ENCODE measurements at regions not wholly inside any gene's neighbourhood (a gene's known extent, or its start where the extent isn't known, plus 50 kb on each side); places are given as distances from the start of the nearest gene placed in this dataset.

DNA sequence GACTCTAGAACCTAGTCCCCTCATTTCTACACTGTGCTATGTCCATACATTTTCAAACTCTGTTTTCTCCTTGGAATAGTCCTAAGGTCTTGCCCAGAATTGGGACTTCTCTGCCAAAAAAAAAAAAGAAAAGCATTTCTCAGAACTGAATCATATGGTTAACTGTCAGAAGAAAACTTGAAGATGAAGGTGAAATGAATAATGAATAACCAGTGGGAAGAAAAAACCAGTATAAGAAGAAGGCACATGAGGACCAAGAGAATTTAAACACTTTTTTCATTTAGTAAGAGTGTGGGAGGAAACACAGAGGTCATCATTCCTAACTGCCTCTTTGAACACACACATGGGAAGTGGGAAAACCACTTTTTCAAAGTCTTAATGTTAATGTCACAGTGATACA lies 197.7 kb downstream of the PRELID2 start:
- Histone ChIP-seq H3K27me3 (ENCODE audit: insufficient read depth, low read depth, severe bottlenecking) (no peaks in the 10 kb centered on the region), H3K4me3 (ENCODE audit: low read depth, low read length) (no peak overlapping the region), H3K9me3 (ENCODE audit: severe bottlenecking) (no peaks in the 10 kb centered on the region), H3K27ac (no peak overlapping the region), H3K36me3 (no peaks in the 10 kb centered on the region)
- TF ChIP-seq, protein P1, sequence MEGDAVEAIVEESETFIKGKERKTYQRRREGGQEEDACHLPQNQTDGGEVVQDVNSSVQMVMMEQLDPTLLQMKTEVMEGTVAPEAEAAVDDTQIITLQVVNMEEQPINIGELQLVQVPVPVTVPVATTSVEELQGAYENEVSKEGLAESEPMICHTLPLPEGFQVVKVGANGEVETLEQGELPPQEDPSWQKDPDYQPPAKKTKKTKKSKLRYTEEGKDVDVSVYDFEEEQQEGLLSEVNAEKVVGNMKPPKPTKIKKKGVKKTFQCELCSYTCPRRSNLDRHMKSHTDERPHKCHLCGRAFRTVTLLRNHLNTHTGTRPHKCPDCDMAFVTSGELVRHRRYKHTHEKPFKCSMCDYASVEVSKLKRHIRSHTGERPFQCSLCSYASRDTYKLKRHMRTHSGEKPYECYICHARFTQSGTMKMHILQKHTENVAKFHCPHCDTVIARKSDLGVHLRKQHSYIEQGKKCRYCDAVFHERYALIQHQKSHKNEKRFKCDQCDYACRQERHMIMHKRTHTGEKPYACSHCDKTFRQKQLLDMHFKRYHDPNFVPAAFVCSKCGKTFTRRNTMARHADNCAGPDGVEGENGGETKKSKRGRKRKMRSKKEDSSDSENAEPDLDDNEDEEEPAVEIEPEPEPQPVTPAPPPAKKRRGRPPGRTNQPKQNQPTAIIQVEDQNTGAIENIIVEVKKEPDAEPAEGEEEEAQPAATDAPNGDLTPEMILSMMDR (IDR thresholded peaks at IDR 0.05; ENCODE audit: low read depth, low read length), result no peak
- DNase-seq, result no peak

DNA sequence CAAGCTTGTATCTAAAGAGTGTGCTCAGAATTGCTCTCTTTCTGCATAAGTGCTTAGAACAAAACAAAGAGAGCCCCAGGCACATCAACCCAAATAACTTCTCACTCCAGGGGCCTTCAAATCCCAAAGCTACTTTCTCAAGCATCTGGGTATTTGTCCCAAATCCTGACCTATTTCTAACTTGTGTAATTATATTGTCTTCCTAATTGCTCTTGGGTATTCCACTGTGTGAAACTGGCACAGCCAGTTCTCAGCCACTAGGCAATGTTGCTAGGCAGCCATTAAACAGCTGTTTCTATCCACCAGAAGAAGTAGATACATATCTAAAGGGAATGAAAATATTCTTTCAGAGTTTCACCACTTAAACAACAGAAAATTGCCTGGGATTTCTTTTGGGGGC lies 198.8 kb downstream of the PRELID2 start:
- TF ChIP-seq, protein P1 (IDR thresholded peaks at IDR 0.05; ENCODE audit: low read depth, low read length), result no peak
- Histone ChIP-seq H3K36me3 (no peaks in the 10 kb centered on the region), H3K27ac (no peak overlapping the region)

DNA sequence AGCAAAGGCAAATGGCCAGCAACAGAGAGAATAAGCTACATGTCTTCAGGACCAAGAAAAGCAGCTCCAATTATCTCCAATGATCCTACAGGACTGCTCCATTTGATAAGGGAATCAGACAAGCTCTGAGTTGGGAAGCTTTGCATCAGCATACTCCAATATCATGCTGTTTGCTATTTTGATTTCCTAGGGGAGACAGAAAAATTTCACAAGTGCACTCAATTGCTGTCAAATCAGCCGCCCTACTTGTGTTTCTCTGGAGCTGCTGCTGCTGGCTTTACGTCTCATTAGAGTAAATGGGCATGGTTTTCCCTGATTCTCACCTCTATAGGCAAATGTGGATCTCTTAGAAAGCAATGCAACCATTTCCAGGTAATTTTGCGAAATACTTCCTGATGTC lies 201.7 kb downstream of the PRELID2 start:
- H3K36me3 ChIP-seq, result no peaks in the 10 kb centered on the region
- H3K4me3 ChIP-seq (ENCODE audit: low read depth, low read length), result no peak overlapping the region
- TF ChIP-seq, protein P1 (IDR thresholded peaks at IDR 0.05; ENCODE audit: low read depth, low read length), result no peak
- no peaks in the 10 kb centered on the region for H3K27me3 ChIP-seq (ENCODE audit: insufficient read depth, low read depth, severe bottlenecking)
- no peak for DNase-seq
- H3K27ac ChIP-seq, result no peak overlapping the region
- H3K9me3 ChIP-seq (ENCODE audit: severe bottlenecking), result no peaks in the 10 kb centered on the region

More for the DNA sequence above, 198.8 kb downstream of the PRELID2 start:
- no peak for DNase-seq
- Histone ChIP-seq H3K4me3 (ENCODE audit: low read depth, low read length) (no peak overlapping the region), H3K9me3 (ENCODE audit: severe bottlenecking) (no peaks in the 10 kb centered on the region), H3K27me3 (ENCODE audit: insufficient read depth, low read depth, severe bottlenecking) (no peaks in the 10 kb centered on the region)

DNA sequence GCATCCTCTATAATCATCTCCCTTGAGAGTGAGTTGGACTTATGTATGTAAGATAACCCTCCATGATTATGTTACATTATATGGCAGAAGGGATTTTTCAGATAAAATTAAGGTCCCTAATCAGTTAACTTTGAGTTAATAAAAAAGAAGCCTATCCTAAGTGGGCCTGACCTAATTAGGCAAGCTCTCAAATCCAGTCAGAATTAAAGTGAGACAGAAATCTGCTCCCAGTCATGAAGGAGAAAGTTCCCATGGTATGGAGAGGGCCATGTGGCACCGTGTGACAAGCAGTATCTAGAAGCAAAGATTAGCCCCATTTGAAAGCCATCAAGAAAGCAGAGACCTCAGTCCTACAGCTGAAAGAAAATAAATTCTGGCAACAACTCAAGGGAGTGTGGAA lies 202.4 kb downstream of the PRELID2 start:
- H3K27me3 ChIP-seq (ENCODE audit: insufficient read depth, low read depth, severe bottlenecking), result no peaks in the 10 kb centered on the region
- H3K36me3 ChIP-seq, result no peaks in the 10 kb centered on the region
- no peak overlapping the region for H3K27ac ChIP-seq
- H3K9me3 ChIP-seq (ENCODE audit: severe bottlenecking), result no peaks in the 10 kb centered on the region
- H3K4me3 ChIP-seq (ENCODE audit: low read depth, low read length), result no peak overlapping the region
- TF ChIP-seq, protein P1 (IDR thresholded peaks at IDR 0.05; ENCODE audit: low read depth, low read length), result no peak
- DNase-seq, result no peak

DNA sequence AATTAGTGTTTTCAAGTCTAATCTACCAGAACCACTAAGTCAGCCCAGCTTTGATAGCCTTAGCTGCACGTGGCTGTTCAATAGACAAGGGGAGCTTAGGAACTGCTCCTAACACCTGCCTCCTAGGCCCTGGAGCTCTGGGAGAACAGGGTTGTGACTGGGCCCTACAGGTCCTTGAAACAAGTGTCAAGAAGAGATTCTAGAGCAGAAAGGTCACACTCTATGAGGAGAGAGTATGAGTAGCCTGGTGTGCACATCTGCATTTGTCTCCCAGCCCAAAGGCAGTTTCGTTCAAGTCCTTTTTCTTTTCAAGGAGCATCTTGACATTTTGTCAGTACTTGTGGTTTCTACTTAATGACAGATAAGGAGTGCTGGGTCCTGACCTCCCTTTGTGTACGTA lies 206.1 kb downstream of the PRELID2 start:
- Histone ChIP-seq H3K36me3 (no peaks in the 10 kb centered on the region), H3K4me3 (ENCODE audit: low read depth, low read length) (no peak overlapping the region), H3K27ac (no peak overlapping the region), H3K9me3 (ENCODE audit: severe bottlenecking) (no peaks in the 10 kb centered on the region), H3K27me3 (ENCODE audit: insufficient read depth, low read depth, severe bottlenecking) (no peaks in the 10 kb centered on the region)
- no peak for DNase-seq
- TF ChIP-seq, protein P1 (IDR thresholded peaks at IDR 0.05; ENCODE audit: low read depth, low read length), result no peak

DNA sequence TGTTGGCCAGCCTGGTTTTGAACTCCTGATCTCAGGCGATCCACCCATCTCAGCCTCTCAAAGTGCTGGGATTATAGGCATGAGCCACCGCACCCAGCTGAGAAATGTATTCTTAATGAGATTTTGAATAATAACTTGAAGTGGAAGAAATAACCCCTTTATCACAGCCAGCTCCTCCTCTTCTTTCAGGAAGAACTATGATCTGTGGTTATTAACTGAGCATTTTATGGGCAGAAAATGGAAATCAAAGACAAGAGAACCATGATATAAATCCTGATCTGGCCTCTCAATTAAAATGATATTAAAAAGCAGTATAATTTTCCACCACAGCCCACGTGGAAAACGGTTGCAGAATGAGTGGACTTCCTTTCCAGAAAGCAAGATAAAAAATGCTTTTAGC lies 206.6 kb downstream of the PRELID2 start:
- H3K4me3 ChIP-seq (ENCODE audit: low read depth, low read length), result no peak overlapping the region
- H3K27me3 ChIP-seq (ENCODE audit: insufficient read depth, low read depth, severe bottlenecking), result no peaks in the 10 kb centered on the region
- no peak for DNase-seq
- no peak overlapping the region for H3K27ac ChIP-seq
- no peaks in the 10 kb centered on the region for H3K36me3 ChIP-seq
- H3K9me3 ChIP-seq (ENCODE audit: severe bottlenecking), result no peaks in the 10 kb centered on the region
- TF ChIP-seq, protein P1 (IDR thresholded peaks at IDR 0.05; ENCODE audit: low read depth, low read length), result no peak
